GM21515 (cell line): ENCODE measurements at regions not wholly inside any gene's neighbourhood (a gene's known extent, or its start where the extent isn't known, plus 50 kb on each side); places are given as distances from the start of the nearest gene placed in this dataset.
"Not testable (repeated sequence)": the region's sequence is repeated elsewhere in the genome, so short reads cannot be mapped to it uniquely, and the experiment has no call there.

Experiments
- ATAC-seq: cut with Tn5 transposase; IDR thresholded peaks from one replicate; pipeline ENCODE4 v1.9.1; 2021; ENCODE audit not compliant: unreplicated experiment

GRCh38 chr10:94220717-94221116 is 142.0 kb downstream of the NOC3L start:
- no peak for ATAC-seq

DNA sequence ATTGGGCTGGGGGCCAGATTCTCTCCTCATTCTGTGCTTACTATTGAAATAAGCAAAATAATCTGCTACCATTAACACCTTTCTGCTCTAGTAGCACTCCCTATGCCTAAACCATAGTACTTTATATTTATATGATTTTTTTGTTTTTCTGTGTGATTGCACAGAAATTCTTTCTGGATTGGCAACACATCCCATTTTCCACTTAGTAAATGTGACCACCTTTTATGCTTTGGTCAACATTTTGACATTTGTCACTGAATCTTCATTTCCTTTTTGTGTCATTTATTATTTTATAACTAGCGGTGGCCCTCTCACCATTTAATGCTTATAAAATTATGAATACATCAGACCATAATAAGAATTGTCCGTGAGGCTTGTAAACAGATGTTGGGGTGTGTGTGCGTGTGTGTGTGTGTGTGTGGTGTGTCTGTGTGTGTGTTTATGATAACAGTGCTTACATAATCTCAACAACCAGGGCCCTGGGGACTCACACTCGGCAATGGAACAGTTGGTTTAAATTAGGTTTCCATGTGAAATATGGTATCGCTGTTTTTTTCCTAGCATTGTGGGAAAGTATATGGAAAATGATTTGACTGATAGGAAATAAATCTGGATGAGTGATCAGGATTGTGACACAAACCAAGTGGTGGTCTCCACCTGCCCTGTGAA is 138.9 kb downstream of the NOC3L start:
- ATAC-seq: no peak

- ATAC-seq: no peak
These were observed 138.1 kb downstream of the NOC3L start for GRCh38 chr10:94224656-94225055.

DNA sequence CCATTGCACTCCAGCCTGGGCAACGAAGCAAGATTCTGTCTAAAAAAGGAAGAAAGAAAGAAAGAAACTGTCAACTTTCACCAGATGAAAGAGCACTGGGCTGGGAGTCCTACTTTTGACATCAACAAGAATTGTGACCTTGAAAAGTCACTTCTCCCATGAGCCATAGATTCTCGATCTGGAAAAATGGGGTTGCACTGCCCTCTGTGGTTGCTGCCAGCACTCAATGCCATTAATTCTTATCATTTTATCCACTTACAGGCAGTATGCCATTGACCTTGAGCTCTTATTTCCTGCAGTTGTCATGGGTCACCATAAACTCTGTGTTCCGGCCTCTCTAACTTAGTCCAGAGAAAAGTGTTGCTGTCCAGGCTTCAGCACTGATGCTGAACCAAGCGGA is 137.2 kb downstream of the NOC3L start:
- ATAC-seq: no peak

DNA sequence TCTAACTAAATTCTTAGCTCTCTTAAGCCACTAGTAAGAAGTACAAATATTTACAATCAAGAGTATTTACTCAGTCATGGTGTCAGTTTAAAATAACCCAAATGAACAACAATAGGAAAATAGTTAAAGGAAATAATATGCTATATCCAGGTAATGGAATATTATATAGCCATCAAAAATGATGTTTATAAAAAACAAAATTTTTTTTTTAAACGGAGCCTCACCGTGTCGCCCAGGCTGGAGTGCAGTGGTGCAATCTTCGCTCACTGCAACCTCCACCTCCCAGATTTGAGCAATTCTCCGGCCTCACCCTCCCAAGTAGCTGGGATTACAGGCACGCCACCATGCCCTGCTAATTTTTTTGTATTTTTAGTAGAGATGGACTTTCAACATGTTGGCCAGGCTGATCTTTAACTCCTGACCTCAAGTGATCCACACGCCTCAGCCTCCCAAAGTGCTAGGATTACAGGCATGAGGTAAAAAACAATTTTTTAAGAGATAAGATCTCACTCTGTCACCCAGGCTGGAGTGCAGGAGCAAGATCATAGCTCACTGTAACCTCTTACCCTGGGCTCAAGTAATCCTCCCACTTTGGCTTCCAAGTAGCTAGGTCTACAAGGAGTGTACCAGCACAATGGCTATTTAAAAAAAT is 132.5 kb downstream of the NOC3L start:
- ATAC-seq: no peak

DNA sequence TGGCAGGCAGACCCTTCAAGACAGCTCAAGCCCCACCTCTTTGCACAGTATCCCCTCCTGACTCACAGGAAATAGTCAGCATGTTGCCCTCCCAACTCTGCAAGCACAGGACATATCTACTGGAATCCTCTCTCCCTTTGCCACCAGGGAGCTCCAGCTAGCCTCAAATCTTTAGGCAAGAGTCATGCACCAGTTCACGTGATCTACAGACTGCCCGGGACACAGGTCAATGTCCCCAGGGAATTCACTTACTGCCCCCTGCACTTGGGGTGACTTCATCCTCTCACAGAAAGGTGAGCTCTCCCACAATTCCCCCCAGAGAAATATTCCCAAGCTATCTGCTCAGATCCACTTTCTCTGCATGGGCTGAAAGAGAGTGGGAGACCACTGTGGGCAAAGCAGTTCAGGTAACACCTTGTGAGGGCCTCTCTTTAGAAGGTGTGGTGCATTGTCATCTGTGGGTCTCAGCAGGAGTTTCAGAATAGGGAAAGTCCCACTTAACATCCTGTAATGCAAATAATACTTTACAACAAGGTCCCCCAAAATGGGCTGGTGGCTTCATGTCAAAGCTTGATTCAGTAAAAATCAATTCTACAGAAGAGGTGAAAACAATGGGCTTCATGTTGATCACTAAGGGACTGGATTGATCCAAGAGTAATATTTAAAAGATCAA is 129.9 kb downstream of the NOC3L start:
- ATAC-seq: no peak

GRCh38 chr10:94235461-94235860 is 127.3 kb downstream of the NOC3L start:
- ATAC-seq: no peak

GRCh38 chr10:94238006-94238617 is 124.6 kb downstream of the NOC3L start:
- no peak for ATAC-seq

DNA sequence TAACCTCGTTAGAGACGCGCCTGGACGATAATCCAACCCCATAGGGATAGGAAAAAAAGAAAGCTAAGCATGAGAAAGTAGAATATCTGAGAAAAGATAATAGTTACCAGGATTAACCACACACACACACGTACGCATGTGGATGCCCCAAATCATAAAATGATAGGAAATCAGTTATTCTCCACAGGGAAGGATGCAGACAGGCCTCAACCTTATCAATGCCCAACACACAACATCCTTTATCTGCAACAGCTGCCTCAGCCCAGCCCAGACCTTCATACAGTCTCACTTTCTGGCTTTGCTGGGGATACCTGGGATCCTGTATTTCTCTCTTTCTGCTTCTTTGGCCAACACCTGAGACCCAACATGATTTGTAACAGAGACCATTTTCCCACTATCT is 123.0 kb downstream of the NOC3L start:
- ATAC-seq: no peak

DNA sequence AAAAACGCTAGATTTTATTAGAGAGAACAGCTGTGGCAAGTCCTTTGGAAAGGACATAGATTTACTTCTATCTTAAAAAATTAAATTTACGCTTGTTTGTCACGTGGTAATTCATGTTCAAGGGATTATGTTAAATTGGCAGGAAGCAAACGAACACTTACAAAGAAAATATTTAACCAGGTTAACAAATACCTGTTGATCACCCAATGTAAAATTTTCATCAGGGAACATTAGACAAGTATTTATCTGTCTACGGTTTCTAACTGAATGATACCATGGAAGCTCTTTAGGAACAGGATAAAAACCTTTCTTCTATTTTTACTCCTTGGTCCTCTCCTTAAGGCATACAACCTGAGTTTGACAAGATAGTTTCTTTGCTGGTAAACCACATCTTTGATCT is 122.2 kb downstream of the NOC3L start:
- no peak for ATAC-seq

DNA sequence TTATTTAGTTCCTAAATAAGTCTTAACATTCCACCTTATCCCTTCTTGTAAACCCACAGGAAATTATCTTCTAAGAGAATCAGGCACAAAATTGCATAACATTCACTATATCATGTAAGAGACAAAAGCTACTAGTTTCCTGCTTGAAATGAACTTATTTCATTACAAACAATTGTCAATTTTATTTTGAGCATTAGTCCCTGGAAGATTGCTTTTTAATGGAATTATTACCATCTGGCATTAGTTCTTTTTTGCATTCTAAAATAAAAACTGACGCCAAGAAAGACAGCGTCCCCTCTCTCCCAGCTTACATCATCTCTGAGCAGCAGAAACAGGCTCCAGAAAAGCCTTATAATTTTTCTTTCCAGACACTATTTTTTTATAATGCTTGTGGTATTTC is 121.8 kb downstream of the NOC3L start:
- no peak for ATAC-seq

GRCh38 chr10:94251098-94251497 is 111.6 kb downstream of the NOC3L start:
- no peak for ATAC-seq

GRCh38 chr10:94251568-94251967 is 111.2 kb downstream of the NOC3L start:
- no peak for ATAC-seq

GRCh38 chr10:94257407-94257806 is 105.3 kb downstream of the NOC3L start:
- ATAC-seq: not testable (repeated sequence)

- no peak for ATAC-seq
These were observed 102.3 kb downstream of the NOC3L start for GRCh38 chr10:94260455-94260854.

GRCh38 chr10:94264085-94264484 is 98.7 kb downstream of the NOC3L start:
- ATAC-seq: no peak

DNA sequence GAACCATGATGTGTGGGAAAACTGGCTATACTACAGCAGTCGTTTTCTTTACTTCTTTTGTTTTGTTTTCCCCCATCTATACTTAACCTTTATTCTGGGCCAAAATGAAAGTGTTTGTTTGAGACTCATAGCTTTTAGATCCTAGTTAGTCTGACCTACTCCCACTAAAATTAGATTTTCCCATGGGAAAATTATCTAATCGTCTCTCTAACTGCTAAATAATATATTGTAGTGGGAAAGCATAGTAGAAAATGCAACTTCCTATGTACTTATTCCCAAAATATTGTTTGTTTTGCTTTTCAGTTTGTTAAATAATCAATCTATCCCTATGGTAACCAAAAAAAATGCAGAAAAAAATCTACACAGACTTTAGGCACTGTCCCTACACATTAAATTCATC is 96.6 kb downstream of the NOC3L start:
- ATAC-seq: no peak

- ATAC-seq: no peak
These were observed 94.1 kb downstream of the NOC3L start for GRCh38 chr10:94268652-94269051.

- ATAC-seq: no peak
These were observed 88.5 kb downstream of the NOC3L start for GRCh38 chr10:94274142-94274787.

- ATAC-seq: no peak
These were observed 86.6 kb downstream of the NOC3L start for GRCh38 chr10:94276140-94276539.

DNA sequence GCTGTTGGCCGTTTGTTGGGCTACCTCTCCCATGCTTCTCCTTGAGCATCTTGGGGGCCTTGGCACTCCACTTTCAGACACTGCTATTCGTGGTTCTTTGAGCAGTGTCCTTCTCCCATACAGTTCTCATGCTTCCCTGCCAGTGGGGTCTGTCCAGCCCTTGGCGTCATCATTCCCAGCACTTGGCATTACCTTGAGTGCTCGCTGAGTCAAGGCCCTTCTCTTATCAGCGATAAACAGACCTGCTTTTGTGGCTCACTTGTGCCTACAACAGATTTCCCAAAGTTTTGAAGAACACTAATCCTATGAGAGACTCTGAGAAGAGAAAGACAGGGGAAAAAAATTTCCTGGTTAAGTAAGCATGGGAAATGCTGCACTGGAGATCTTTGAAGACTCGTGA is 85.3 kb downstream of the NOC3L start:
- ATAC-seq: no peak
